ENCODE measurements at regions not wholly inside any gene's neighbourhood (a gene's known extent, or its start where the extent isn't known, plus 50 kb on each side); places are given as distances from the start of the nearest gene placed in this dataset.

GRCh38 chr2:62291052-62291451, 95.1 kb downstream of the B3GNT2 start:
- H3K4me3 ChIP-seq (ENCODE audit: low read depth, low read length): no peak overlapping the region
- no peak for TF ChIP-seq CTCF (IDR thresholded peaks at IDR 0.05; ENCODE audit: borderline replicate concordance, insufficient read depth, low read depth, low read length)

GRCh38 chr2:62287899-62288880, 92.3 kb downstream of the B3GNT2 start:
- H3K4me3 ChIP-seq (ENCODE audit: low read depth, low read length): no peak overlapping the region
- TF ChIP-seq CTCF (IDR thresholded peaks at IDR 0.05; ENCODE audit: borderline replicate concordance, insufficient read depth, low read depth, low read length): no peak

- H3K4me3 ChIP-seq (ENCODE audit: low read depth, low read length): no peak overlapping the region
- TF ChIP-seq CTCF (IDR thresholded peaks at IDR 0.05; ENCODE audit: borderline replicate concordance, insufficient read depth, low read depth, low read length): no peak
Observed at GRCh38 chr2:62287282-62287681, 91.4 kb downstream of the B3GNT2 start.

- no peak for TF ChIP-seq CTCF (IDR thresholded peaks at IDR 0.05; ENCODE audit: borderline replicate concordance, insufficient read depth, low read depth, low read length)
- no peak overlapping the region for H3K4me3 ChIP-seq (ENCODE audit: low read depth, low read length)
Observed at GRCh38 chr2:62286089-62286785, 90.3 kb downstream of the B3GNT2 start.

GRCh38 chr2:62284980-62285379, 89.1 kb downstream of the B3GNT2 start:
- TF ChIP-seq CTCF (IDR thresholded peaks at IDR 0.05; ENCODE audit: borderline replicate concordance, insufficient read depth, low read depth, low read length): no peak
- no peak overlapping the region for H3K4me3 ChIP-seq (ENCODE audit: low read depth, low read length)

- no peak overlapping the region for H3K4me3 ChIP-seq (ENCODE audit: low read depth, low read length)
- TF ChIP-seq CTCF (IDR thresholded peaks at IDR 0.05; ENCODE audit: borderline replicate concordance, insufficient read depth, low read depth, low read length): no peak
Observed at GRCh38 chr2:62284471-62284870, 88.6 kb downstream of the B3GNT2 start.
